ENCODE measurements at regions not wholly inside any gene's neighbourhood (a gene's known extent, or its start where the extent isn't known, plus 50 kb on each side); places are given as distances from the start of the nearest gene placed in this dataset.

- Histone ChIP-seq H3K27me3 (no peaks in the 10 kb centered on the region), H3K4me1 (no peaks in the 10 kb centered on the region), H3K9me3 (no peaks in the 10 kb centered on the region), H3K27ac (no peak overlapping the region), H3K36me3 (no peaks in the 10 kb centered on the region), H3K4me3 (no peak overlapping the region)
- intact Hi-C loops (cut with DNase I): no loop called here
- TF ChIP-seq CTCF (IDR thresholded peaks at IDR 0.05): no peak
- DNase-seq (ENCODE audit: low spot score in 2 of 2): no peak
Measured at GRCh38 chr5:62701036-62701435, 122.4 kb downstream of the LRRC70 start.

- Histone ChIP-seq H3K27me3 (no peaks in the 10 kb centered on the region), H3K4me1 (no peaks in the 10 kb centered on the region), H3K36me3 (no peaks in the 10 kb centered on the region), H3K27ac (no peak overlapping the region), H3K9me3 (no peaks in the 10 kb centered on the region), H3K4me3 (no peak overlapping the region)
- intact Hi-C loops (cut with DNase I): no loop called here
- no peak for TF ChIP-seq CTCF (IDR thresholded peaks at IDR 0.05)
- no peak for DNase-seq (ENCODE audit: low spot score in 2 of 2)
Measured at GRCh38 chr5:62698756-62699155, 120.1 kb downstream of the LRRC70 start.

- TF ChIP-seq CTCF (IDR thresholded peaks at IDR 0.05): no peak
- Histone ChIP-seq H3K4me3 (no peak overlapping the region), H3K27ac (no peak overlapping the region), H3K36me3 (no peaks in the 10 kb centered on the region), H3K27me3 (no peaks in the 10 kb centered on the region), H3K4me1 (no peaks in the 10 kb centered on the region), H3K9me3 (no peaks in the 10 kb centered on the region)
- DNase-seq (ENCODE audit: low spot score in 2 of 2): no peak
- intact Hi-C loops (cut with DNase I): no loop called here
Measured at GRCh38 chr5:62695274-62695673, 116.7 kb downstream of the LRRC70 start.

GRCh38 chr5:62692946-62693713, 114.5 kb downstream of the LRRC70 start:
- Histone ChIP-seq H3K36me3 (no peaks in the 10 kb centered on the region), H3K27ac (no peak overlapping the region), H3K27me3 (no peaks in the 10 kb centered on the region), H3K4me3 (no peak overlapping the region), H3K9me3 (no peaks in the 10 kb centered on the region), H3K4me1 (no peaks in the 10 kb centered on the region)
- DNase-seq (ENCODE audit: low spot score in 2 of 2): no peak
- TF ChIP-seq CTCF (IDR thresholded peaks at IDR 0.05): no peak
- intact Hi-C loops (cut with DNase I): no loop called here

- H3K36me3 ChIP-seq: no peaks in the 10 kb centered on the region
- no peak overlapping the region for H3K4me3 ChIP-seq
- H3K27ac ChIP-seq: no peak overlapping the region
- TF ChIP-seq CTCF (IDR thresholded peaks at IDR 0.05): no peak
- intact Hi-C loops (cut with DNase I): no loop called here
- DNase-seq (ENCODE audit: low spot score in 2 of 2): no peak
- no peaks in the 10 kb centered on the region for H3K27me3 ChIP-seq
- no peaks in the 10 kb centered on the region for H3K4me1 ChIP-seq
- H3K9me3 ChIP-seq: no peaks in the 10 kb centered on the region
Measured at GRCh38 chr5:62691946-62692345, 113.3 kb downstream of the LRRC70 start.

- Histone ChIP-seq H3K9me3 (no peaks in the 10 kb centered on the region), H3K36me3 (no peaks in the 10 kb centered on the region), H3K4me3 (no peak overlapping the region), H3K4me1 (no peaks in the 10 kb centered on the region), H3K27me3 (no peaks in the 10 kb centered on the region), H3K27ac (no peak overlapping the region)
- intact Hi-C loops (cut with DNase I): no loop called here
- no peak for TF ChIP-seq CTCF (IDR thresholded peaks at IDR 0.05)
- DNase-seq (ENCODE audit: low spot score in 2 of 2): no peak
Measured at GRCh38 chr5:62690421-62690820, 111.8 kb downstream of the LRRC70 start.

All from ascending aorta (tissue), 2 donors.